ENCODE measurements at regions not wholly inside any gene's neighbourhood (a gene's known extent, or its start where the extent isn't known, plus 50 kb on each side); places are given as distances from the start of the nearest gene placed in this dataset.

- DNase-seq (ENCODE audit: low spot score in 2 of 2) (no peak), ATAC-seq (no peak)
- Mint-ChIP-seq H3K36me3 (no peaks in the 10 kb centered on the region), H3K9me3 (peaks cover 3 to 10% of the 10 kb centered on the region in 2 donors), H3K27ac (no peak overlapping the region)
These were observed 75.3 kb upstream of the MGAT4C start for GRCh38 chr12:86331457-86331856.

DNA sequence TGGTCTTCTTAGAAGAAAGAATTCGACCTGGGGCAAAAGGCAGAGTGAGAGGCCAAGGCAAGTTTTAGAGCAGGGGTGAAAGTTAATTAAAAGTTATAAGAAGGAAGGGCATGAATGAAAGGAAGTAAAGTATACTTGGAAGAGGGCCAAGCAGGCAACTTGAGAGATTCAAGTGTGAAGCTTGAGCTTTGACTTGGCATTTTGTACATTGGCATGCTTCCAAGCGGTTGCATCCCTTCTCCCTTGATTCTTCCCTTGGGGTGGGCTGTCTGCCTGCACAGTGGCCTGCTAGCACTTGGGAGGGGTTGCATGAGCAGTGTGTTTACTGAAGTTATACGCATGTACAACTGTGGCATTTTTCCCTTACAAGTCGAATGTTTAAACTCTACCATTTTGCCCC is 74.8 kb upstream of the MGAT4C start:
- H3K9me3 Mint-ChIP-seq, result peaks cover 0 to 10% of the 10 kb centered on the region in 2 donors
- no peaks in the 10 kb centered on the region for H3K36me3 Mint-ChIP-seq
- DNase-seq (ENCODE audit: low spot score in 2 of 2) (no peak), ATAC-seq (no peak)
- H3K27ac Mint-ChIP-seq, result no peak overlapping the region

GRCh38 chr12:86312232-86312631 is 56.0 kb upstream of the MGAT4C start:
- peaks cover 4 to 5% of the 10 kb centered on the region in 2 donors for H3K9me3 Mint-ChIP-seq
- ATAC-seq, result no peak
- no peak for DNase-seq (ENCODE audit: low spot score in 2 of 2)
- H3K36me3 Mint-ChIP-seq, result no peaks in the 10 kb centered on the region
- no peak overlapping the region for H3K27ac Mint-ChIP-seq
